ENCODE measurements at regions not wholly inside any gene's neighbourhood (a gene's known extent, or its start where the extent isn't known, plus 50 kb on each side); places are given as distances from the start of the nearest gene placed in this dataset.

DNA sequence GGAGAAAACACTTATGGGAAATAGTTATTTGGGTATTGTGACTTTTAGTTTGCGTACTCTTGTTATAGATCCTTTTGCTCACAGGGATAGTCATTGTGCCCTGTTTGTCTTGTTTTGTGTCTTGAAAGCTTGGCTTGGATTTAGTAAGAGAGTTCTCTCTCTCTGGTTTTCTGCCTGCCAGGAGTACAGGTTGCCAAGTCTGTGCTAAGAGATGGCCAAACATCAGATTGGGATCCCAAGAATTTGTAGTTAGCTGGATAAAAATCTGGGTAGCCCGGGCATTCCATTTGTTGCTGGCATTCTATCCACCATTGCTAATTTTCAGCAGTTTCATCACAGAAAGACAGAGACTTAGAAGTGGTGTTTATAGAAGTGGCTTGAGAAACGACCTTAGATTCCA is 222.2 kb downstream of the NRIP1 start:
- Histone ChIP-seq H3K36me3 (ENCODE audit: control insufficient read depth, insufficient read depth, low read length) (no peaks in the 10 kb centered on the region), H3K4me3 (ENCODE audit: extremely low read depth, insufficient read depth, low read length, poor library complexity, severe bottlenecking) (no peak overlapping the region), H3K4me1 (ENCODE audit: control insufficient read depth, insufficient read depth, low read length, poor library complexity, severe bottlenecking) (no peaks in the 10 kb centered on the region), H3K9me3 (ENCODE audit: control insufficient read depth, low read length) (peaks cover 13% of the 10 kb centered on the region), H3K27ac (ENCODE audit: low read depth, low read length, severe bottlenecking) (no peak overlapping the region)
- no CpG with 5 or more reads among the region's 3 CpGs for WGBS, 2 experiments (ENCODE audit: insufficient coverage in 2 of 2)

- Histone ChIP-seq H3K4me1 (ENCODE audit: control insufficient read depth, insufficient read depth, low read length, poor library complexity, severe bottlenecking) (no peaks in the 10 kb centered on the region), H3K27ac (ENCODE audit: low read depth, low read length, severe bottlenecking) (no peak overlapping the region), H3K9me3 (ENCODE audit: control insufficient read depth, low read length) (peaks cover 13% of the 10 kb centered on the region), H3K4me3 (ENCODE audit: extremely low read depth, insufficient read depth, low read length, poor library complexity, severe bottlenecking) (no peak overlapping the region), H3K36me3 (ENCODE audit: control insufficient read depth, insufficient read depth, low read length) (no peaks in the 10 kb centered on the region)
- WGBS, 2 experiments (ENCODE audit: insufficient coverage in 2 of 2) = 94% methylated on average over 47 to 48 of the region's 51 CpGs
Observed at GRCh38 chr21:14841511-14842472, 223.0 kb downstream of the NRIP1 start.

DNA sequence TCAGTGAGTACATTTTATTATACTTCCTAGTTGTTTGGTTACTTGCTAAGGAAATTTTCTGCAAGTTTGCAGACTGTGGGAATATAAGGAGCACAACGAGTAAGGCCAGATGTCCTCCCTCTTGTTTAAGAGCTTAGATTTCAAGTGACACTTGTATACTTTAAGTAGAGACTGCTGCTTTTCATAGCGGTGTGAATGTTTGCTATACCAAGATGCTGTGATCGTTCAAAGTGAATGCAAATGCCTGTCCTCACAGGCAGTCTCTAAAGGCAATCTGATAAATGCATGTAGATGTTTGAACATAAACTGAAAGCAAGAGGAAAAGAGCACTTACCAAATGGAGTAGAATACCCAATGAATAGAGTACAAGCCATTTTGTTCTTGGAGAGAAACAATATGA is 226.4 kb downstream of the NRIP1 start:
- 75 to 81% methylated on average over 1 to 2 of the region's 3 CpGs for WGBS, 2 experiments (ENCODE audit: insufficient coverage in 2 of 2)
- no peaks in the 10 kb centered on the region for H3K9me3 ChIP-seq (ENCODE audit: control insufficient read depth, low read length)
- no peaks in the 10 kb centered on the region for H3K4me1 ChIP-seq (ENCODE audit: control insufficient read depth, insufficient read depth, low read length, poor library complexity, severe bottlenecking)
- H3K4me3 ChIP-seq (ENCODE audit: extremely low read depth, insufficient read depth, low read length, poor library complexity, severe bottlenecking) = no peak overlapping the region
- no peaks in the 10 kb centered on the region for H3K36me3 ChIP-seq (ENCODE audit: control insufficient read depth, insufficient read depth, low read length)
- no peak overlapping the region for H3K27ac ChIP-seq (ENCODE audit: low read depth, low read length, severe bottlenecking)

DNA sequence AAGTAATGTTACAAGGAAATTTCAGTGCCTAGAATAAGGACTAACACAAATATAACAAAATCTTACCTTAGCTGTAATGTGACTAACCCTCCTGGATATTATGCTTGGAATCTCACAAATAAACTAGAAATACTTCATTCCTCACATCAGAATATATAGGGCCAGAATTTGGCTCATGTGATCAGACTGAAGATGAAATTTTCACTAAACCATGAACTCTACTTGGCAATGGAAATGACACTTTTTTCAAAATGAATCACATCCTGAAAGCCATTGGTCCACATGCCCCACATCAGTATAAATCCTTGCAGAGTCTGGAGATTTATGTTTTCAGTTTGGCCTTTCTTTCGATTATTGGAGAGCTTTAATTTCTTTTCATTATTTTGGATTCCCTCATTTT is 227.8 kb downstream of the NRIP1 start:
- H3K27ac ChIP-seq (ENCODE audit: low read depth, low read length, severe bottlenecking) = no peak overlapping the region
- H3K36me3 ChIP-seq (ENCODE audit: control insufficient read depth, insufficient read depth, low read length) = no peaks in the 10 kb centered on the region
- H3K9me3 ChIP-seq (ENCODE audit: control insufficient read depth, low read length) = no peaks in the 10 kb centered on the region
- no CpG with 5 or more reads among the region's 1 CpG for WGBS, 2 experiments (ENCODE audit: insufficient coverage in 2 of 2)
- H3K4me1 ChIP-seq (ENCODE audit: control insufficient read depth, insufficient read depth, low read length, poor library complexity, severe bottlenecking) = no peaks in the 10 kb centered on the region
- no peak overlapping the region for H3K4me3 ChIP-seq (ENCODE audit: extremely low read depth, insufficient read depth, low read length, poor library complexity, severe bottlenecking)

GRCh38 chr21:14833666-14834351 is 231.0 kb downstream of the NRIP1 start:
- no peaks in the 10 kb centered on the region for H3K9me3 ChIP-seq (ENCODE audit: control insufficient read depth, low read length)
- H3K4me3 ChIP-seq (ENCODE audit: extremely low read depth, insufficient read depth, low read length, poor library complexity, severe bottlenecking) = no peak overlapping the region
- no peaks in the 10 kb centered on the region for H3K4me1 ChIP-seq (ENCODE audit: control insufficient read depth, insufficient read depth, low read length, poor library complexity, severe bottlenecking)
- no peaks in the 10 kb centered on the region for H3K36me3 ChIP-seq (ENCODE audit: control insufficient read depth, insufficient read depth, low read length)
- no peak overlapping the region for H3K27ac ChIP-seq (ENCODE audit: low read depth, low read length, severe bottlenecking)
- 100% methylated on average over 1 of the region's 1 CpG; no CpG with 5 or more reads in 1 of the 2 experiments for WGBS, 2 experiments (ENCODE audit: insufficient coverage in 2 of 2)

GRCh38 chr21:14833241-14833640 is 231.6 kb downstream of the NRIP1 start:
- Histone ChIP-seq H3K4me3 (ENCODE audit: extremely low read depth, insufficient read depth, low read length, poor library complexity, severe bottlenecking) (no peak overlapping the region), H3K36me3 (ENCODE audit: control insufficient read depth, insufficient read depth, low read length) (no peaks in the 10 kb centered on the region), H3K27ac (ENCODE audit: low read depth, low read length, severe bottlenecking) (no peak overlapping the region), H3K9me3 (ENCODE audit: control insufficient read depth, low read length) (no peaks in the 10 kb centered on the region), H3K4me1 (ENCODE audit: control insufficient read depth, insufficient read depth, low read length, poor library complexity, severe bottlenecking) (no peaks in the 10 kb centered on the region)
- 97 to 100% methylated on average over 3 of the region's 4 CpGs for WGBS, 2 experiments (ENCODE audit: insufficient coverage in 2 of 2)

GRCh38 chr21:14830307-14830706 is 234.5 kb downstream of the NRIP1 start:
- Histone ChIP-seq H3K27ac (ENCODE audit: low read depth, low read length, severe bottlenecking) (no peak overlapping the region), H3K4me3 (ENCODE audit: extremely low read depth, insufficient read depth, low read length, poor library complexity, severe bottlenecking) (no peak overlapping the region), H3K36me3 (ENCODE audit: control insufficient read depth, insufficient read depth, low read length) (no peaks in the 10 kb centered on the region), H3K9me3 (ENCODE audit: control insufficient read depth, low read length) (no peaks in the 10 kb centered on the region), H3K4me1 (ENCODE audit: control insufficient read depth, insufficient read depth, low read length, poor library complexity, severe bottlenecking) (no peaks in the 10 kb centered on the region)
- WGBS, 2 experiments (ENCODE audit: insufficient coverage in 2 of 2) = 86% methylated on average over 1 of the region's 3 CpGs; no CpG with 5 or more reads in 1 of the 2 experiments

DNA sequence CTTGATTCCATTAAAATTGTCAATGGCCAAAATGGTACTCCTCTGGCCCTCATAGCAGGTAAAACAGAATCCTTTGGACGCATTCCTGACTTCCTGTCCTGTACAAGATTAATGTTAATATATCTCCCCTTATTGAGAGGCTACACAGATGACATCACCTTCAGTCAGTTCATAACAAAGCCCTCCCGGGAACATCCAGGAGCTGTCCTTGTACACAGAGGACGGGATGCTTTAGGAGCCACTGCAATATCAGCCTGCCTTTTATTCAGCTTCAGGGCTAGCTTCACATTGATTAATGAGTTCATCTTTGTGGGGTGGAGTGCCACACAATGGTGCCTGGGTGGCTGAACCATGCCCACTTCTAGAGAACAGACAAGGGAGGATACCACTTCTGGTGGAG is 235.1 kb downstream of the NRIP1 start:
- no peaks in the 10 kb centered on the region for H3K36me3 ChIP-seq (ENCODE audit: control insufficient read depth, insufficient read depth, low read length)
- H3K9me3 ChIP-seq (ENCODE audit: control insufficient read depth, low read length) = no peaks in the 10 kb centered on the region
- no peaks in the 10 kb centered on the region for H3K4me1 ChIP-seq (ENCODE audit: control insufficient read depth, insufficient read depth, low read length, poor library complexity, severe bottlenecking)
- WGBS, 2 experiments (ENCODE audit: insufficient coverage in 2 of 2) = 80 to 83% methylated on average over 2 to 3 of the region's 3 CpGs
- H3K4me3 ChIP-seq (ENCODE audit: extremely low read depth, insufficient read depth, low read length, poor library complexity, severe bottlenecking) = no peak overlapping the region
- H3K27ac ChIP-seq (ENCODE audit: low read depth, low read length, severe bottlenecking) = no peak overlapping the region

GRCh38 chr21:14827468-14827867 is 237.3 kb downstream of the NRIP1 start:
- Histone ChIP-seq H3K27ac (ENCODE audit: low read depth, low read length, severe bottlenecking) (no peak overlapping the region), H3K4me1 (ENCODE audit: control insufficient read depth, insufficient read depth, low read length, poor library complexity, severe bottlenecking) (no peaks in the 10 kb centered on the region), H3K4me3 (ENCODE audit: extremely low read depth, insufficient read depth, low read length, poor library complexity, severe bottlenecking) (no peak overlapping the region), H3K36me3 (ENCODE audit: control insufficient read depth, insufficient read depth, low read length) (no peaks in the 10 kb centered on the region), H3K9me3 (ENCODE audit: control insufficient read depth, low read length) (no peaks in the 10 kb centered on the region)
- WGBS, 2 experiments (ENCODE audit: insufficient coverage in 2 of 2) = no CpG with 5 or more reads among the region's 3 CpGs

DNA sequence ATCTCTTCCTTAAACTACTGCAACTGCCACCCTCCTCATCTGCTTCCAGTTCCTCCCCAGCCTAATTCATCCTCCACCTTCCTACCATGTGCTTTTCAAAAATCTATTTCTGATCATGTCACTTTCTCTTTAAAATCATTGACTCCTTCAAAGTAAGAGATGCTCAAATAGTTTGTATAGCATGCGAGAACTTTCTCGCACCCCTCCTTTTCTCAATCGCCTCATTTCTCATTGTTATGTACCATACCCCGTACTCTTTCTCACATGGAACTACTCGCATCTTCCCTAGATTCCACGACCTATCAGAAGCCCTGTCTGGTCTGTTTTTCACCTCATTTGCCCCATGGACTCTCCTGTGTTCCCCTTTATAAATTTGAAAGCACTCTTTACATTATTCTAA is 238.2 kb downstream of the NRIP1 start:
- Histone ChIP-seq H3K4me3 (ENCODE audit: extremely low read depth, insufficient read depth, low read length, poor library complexity, severe bottlenecking) (no peak overlapping the region), H3K27ac (ENCODE audit: low read depth, low read length, severe bottlenecking) (no peak overlapping the region), H3K36me3 (ENCODE audit: control insufficient read depth, insufficient read depth, low read length) (no peaks in the 10 kb centered on the region), H3K9me3 (ENCODE audit: control insufficient read depth, low read length) (no peaks in the 10 kb centered on the region), H3K4me1 (ENCODE audit: control insufficient read depth, insufficient read depth, low read length, poor library complexity, severe bottlenecking) (no peaks in the 10 kb centered on the region)
- WGBS, 2 experiments (ENCODE audit: insufficient coverage in 2 of 2) = 85 to 93% methylated on average over 6 of the region's 6 CpGs

All from mesodermal cell (in vitro differentiated cells).